Hepatocyte (in vitro differentiated cells): ENCODE measurements at regions not wholly inside any gene's neighbourhood (a gene's known extent, or its start where the extent isn't known, plus 50 kb on each side); places are given as distances from the start of the nearest gene placed in this dataset.

ENCODE experiments used
- DNase-seq: peaks from one replicate; pipeline ENCODE4 v3.0.0-alpha.2; 2016; ENCODE audit warnings: low spot score
- H2AFZ ChIP-seq: fragments of 200-600 bp; sonication (generic); 2 replicates; pipeline ENCODE4 v1.6.0; 2016; ENCODE audit warnings: antibody characterized with exemption, mild to moderate bottlenecking
- H3K27ac ChIP-seq: fragments of 200-600 bp; sonication (generic); 2 replicates; pipeline ENCODE4 v1.5.1; 2016; ENCODE audit warnings: mild to moderate bottlenecking
- H3K27me3 ChIP-seq: fragments of 200-600 bp; sonication (generic); 2 replicates; pipeline ENCODE4 v1.6.1; 2016
- H3K36me3 ChIP-seq: fragments of 200-600 bp; sonication (generic); replicated peaks from 2 replicates; pipeline ENCODE4 v1.5.1; 2016; ENCODE audit warnings: low read depth; ENCODE audit not compliant: insufficient read depth
- H3K4me1 ChIP-seq: fragments of 200-600 bp; sonication (generic); 2 replicates; pipeline ENCODE4 v1.5.1; 2016; ENCODE audit warnings: mild to moderate bottlenecking, moderate library complexity; ENCODE audit not compliant: insufficient read depth
- H3K4me2 ChIP-seq: fragments of 200-600 bp; sonication (generic); 2 replicates; pipeline ENCODE4 v1.6.0; 2016
- H3K4me3 ChIP-seq: fragments of 200-600 bp; sonication (generic); 2 replicates; pipeline ENCODE4 v1.5.1; 2016; ENCODE audit warnings: mild to moderate bottlenecking
- H3K79me2 ChIP-seq: fragments of 200-600 bp; sonication (generic); 2 replicates; pipeline ENCODE4 v1.6.0; 2017; ENCODE audit warnings: mild to moderate bottlenecking
- H3K9me2 ChIP-seq: fragments of 200-600 bp; sonication (generic); replicated peaks from 2 replicates; pipeline ENCODE4 v1.6.0; 2017; ENCODE audit warnings: mild to moderate bottlenecking; ENCODE audit not compliant: insufficient read depth
- H3K9me3 ChIP-seq: fragments of 200-600 bp; sonication (generic); 2 replicates; pipeline ENCODE4 v1.5.1; 2016; ENCODE audit warnings: low read depth, mild to moderate bottlenecking
- H4K20me1 ChIP-seq: fragments of 200-600 bp; sonication (generic); 2 replicates; pipeline ENCODE4 v1.6.0; 2016; ENCODE audit warnings: mild to moderate bottlenecking; ENCODE audit not compliant: insufficient read depth, poor library complexity, severe bottlenecking
- EZH2 ChIP-seq: fragments of 200-600 bp; sonication (generic); IDR thresholded peaks from 2 replicates; pipeline ENCODE4 v1.6.1; 2016; ENCODE audit warnings: antibody characterized with exemption, mild to moderate bottlenecking, borderline replicate concordance
- EZH2phosphoT487 ChIP-seq: fragments of 200-600 bp; sonication (generic); IDR thresholded peaks from one replicate; pipeline ENCODE4 v1.6.1; 2018; ENCODE audit warnings: antibody characterized with exemption, mild to moderate bottlenecking, low read depth, moderate library complexity; ENCODE audit not compliant: unreplicated experiment, severe bottlenecking
- WGBS: methylation state at CpG from one replicate; pipeline ENCODE4 v1.1.6; 2016; ENCODE audit warnings: low lambda C conversion rate; ENCODE audit errors: missing lambda C conversion rate; 5-methylcytosine and 5-hydroxymethylcytosine counted together
- TF ChIP-seq, protein P1 (sequence below): fragments of 200-600 bp; sonication (generic); IDR thresholded peaks from 2 replicates; pipeline ENCODE4 v1.5.1; 2016; ENCODE audit warnings: antibody characterized with exemption, mild to moderate bottlenecking; ENCODE audit not compliant: poor library complexity

DNA sequence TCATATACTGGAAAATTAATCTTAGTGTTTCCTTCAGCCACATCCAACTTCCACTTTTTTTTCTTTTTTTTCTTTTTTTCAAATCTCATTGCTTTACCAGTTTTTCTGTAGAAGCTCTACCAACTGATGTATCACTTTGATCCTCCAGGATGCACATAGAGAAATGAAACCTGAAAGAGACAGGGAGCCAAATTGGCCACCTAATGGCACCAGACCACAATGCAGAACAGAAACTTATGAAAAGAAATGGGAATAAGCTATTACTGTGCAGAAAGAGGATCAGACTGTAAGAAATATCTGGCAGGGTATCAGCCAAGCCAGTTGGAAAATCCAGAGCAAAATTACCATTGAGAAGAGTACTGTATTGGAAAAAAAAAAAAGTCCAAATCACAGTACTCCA, 1514.2 kb downstream of the MRPL39 start:
- Histone ChIP-seq H3K4me3 (no peak overlapping the region), H3K4me2 (no peak overlapping the region), H3K27ac (no peak overlapping the region), H3K79me2 (no peaks in the 10 kb centered on the region), H3K9me2 (no peaks in the 10 kb centered on the region), H2AFZ (no peak overlapping the region), H3K9me3 (no peaks in the 10 kb centered on the region), H3K27me3 (no peaks in the 10 kb centered on the region), H3K36me3 (no peaks in the 10 kb centered on the region), H3K4me1 (no peaks in the 10 kb centered on the region), H4K20me1 (no peaks in the 10 kb centered on the region)
- TF ChIP-seq, protein P1, sequence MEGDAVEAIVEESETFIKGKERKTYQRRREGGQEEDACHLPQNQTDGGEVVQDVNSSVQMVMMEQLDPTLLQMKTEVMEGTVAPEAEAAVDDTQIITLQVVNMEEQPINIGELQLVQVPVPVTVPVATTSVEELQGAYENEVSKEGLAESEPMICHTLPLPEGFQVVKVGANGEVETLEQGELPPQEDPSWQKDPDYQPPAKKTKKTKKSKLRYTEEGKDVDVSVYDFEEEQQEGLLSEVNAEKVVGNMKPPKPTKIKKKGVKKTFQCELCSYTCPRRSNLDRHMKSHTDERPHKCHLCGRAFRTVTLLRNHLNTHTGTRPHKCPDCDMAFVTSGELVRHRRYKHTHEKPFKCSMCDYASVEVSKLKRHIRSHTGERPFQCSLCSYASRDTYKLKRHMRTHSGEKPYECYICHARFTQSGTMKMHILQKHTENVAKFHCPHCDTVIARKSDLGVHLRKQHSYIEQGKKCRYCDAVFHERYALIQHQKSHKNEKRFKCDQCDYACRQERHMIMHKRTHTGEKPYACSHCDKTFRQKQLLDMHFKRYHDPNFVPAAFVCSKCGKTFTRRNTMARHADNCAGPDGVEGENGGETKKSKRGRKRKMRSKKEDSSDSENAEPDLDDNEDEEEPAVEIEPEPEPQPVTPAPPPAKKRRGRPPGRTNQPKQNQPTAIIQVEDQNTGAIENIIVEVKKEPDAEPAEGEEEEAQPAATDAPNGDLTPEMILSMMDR, result no peak
- TF ChIP-seq EZH2, result no peak
- no peak for TF ChIP-seq EZH2phosphoT487
- DNase-seq, result no peak

DNA sequence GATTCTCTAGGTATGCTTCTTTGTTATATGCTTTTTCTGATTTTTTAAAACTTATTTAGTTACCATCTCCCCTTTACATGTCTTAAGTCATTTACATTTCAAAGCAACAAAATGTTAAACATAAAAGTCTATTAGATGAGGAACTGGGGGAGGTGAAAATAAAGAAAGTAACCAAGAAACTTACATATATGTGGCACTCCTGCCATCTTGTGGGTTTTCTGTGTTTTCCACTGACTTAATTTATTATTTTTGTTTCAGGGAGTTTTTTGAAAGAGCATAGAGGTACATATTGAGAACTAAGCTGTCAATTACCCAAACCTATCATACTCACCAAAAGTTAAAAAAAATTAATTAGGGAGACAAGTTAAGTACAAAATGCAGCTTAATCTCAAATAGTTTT, 1531.1 kb downstream of the MRPL39 start:
- H2AFZ ChIP-seq, result no peak overlapping the region
- H3K27me3 ChIP-seq, result no peaks in the 10 kb centered on the region
- no peaks in the 10 kb centered on the region for H4K20me1 ChIP-seq
- no peaks in the 10 kb centered on the region for H3K79me2 ChIP-seq
- no peak for DNase-seq
- H3K9me2 ChIP-seq, result no peaks in the 10 kb centered on the region
- H3K36me3 ChIP-seq, result no peaks in the 10 kb centered on the region
- TF ChIP-seq EZH2 (no peak), EZH2phosphoT487 (no peak)
- TF ChIP-seq, protein P1, result no peak
- no peak overlapping the region for H3K27ac ChIP-seq
- no peak overlapping the region for H3K4me2 ChIP-seq
- no peak overlapping the region for H3K4me3 ChIP-seq
- no peaks in the 10 kb centered on the region for H3K9me3 ChIP-seq
- H3K4me1 ChIP-seq, result no peaks in the 10 kb centered on the region

DNA sequence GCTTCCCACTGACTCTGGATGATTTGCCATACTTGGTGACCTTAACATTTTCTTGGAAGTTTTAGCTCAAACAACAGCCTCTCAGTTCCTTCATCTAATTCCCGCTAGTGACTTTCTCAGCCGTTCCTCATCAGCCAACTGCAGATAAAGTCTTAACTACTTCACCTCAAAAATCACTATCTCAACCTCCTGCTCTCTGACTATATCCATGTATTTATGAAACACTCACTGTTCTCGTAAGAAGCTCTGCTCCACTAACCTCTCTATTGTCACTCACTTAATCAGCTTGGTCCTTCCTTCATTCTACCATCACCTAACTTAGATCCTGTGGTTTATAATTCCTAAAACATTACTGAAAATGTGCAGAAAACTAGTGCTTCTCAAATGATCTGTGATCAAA, 1551.6 kb downstream of the MRPL39 start:
- 71% methylated on average over 3 of the region's 3 CpGs for WGBS
- Histone ChIP-seq H4K20me1 (no peaks in the 10 kb centered on the region), H3K4me3 (no peak overlapping the region), H3K4me2 (no peak overlapping the region), H3K9me3 (no peaks in the 10 kb centered on the region), H3K9me2 (no peaks in the 10 kb centered on the region), H3K79me2 (no peaks in the 10 kb centered on the region), H3K36me3 (no peaks in the 10 kb centered on the region), H3K27ac (no peak overlapping the region), H2AFZ (no peak overlapping the region), H3K4me1 (no peaks in the 10 kb centered on the region), H3K27me3 (no peaks in the 10 kb centered on the region)
- no peak for DNase-seq
- TF ChIP-seq EZH2, result no peak
- TF ChIP-seq EZH2phosphoT487, result no peak
- TF ChIP-seq, protein P1, result no peak

DNA sequence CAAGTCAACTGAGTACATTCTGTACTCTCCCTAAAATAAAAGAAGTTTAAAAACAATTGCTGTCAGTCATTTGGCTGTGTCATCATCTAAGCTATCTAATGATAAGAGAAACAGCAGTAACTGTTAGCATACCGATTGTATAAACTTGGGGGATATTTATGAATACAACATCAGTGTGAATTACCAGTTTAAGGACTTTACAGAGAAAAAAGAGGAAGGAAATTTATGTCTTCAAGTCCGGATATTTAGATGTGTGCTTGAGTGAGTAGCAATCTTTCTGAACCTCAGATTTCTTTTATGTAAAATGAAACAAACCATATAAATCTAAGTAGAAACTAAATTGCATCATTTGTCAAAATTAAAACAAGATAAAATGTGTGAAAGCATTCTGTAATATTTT, 1557.0 kb downstream of the MRPL39 start:
- Histone ChIP-seq H2AFZ (no peak overlapping the region), H3K79me2 (no peaks in the 10 kb centered on the region), H4K20me1 (no peaks in the 10 kb centered on the region), H3K9me3 (no peaks in the 10 kb centered on the region), H3K27ac (no peak overlapping the region), H3K4me1 (no peaks in the 10 kb centered on the region), H3K9me2 (no peaks in the 10 kb centered on the region), H3K4me2 (no peak overlapping the region), H3K36me3 (no peaks in the 10 kb centered on the region), H3K27me3 (no peaks in the 10 kb centered on the region), H3K4me3 (no peak overlapping the region)
- TF ChIP-seq EZH2phosphoT487 (no peak), EZH2 (no peak)
- TF ChIP-seq, protein P1, result no peak
- WGBS, result 61% methylated on average over 2 of the region's 2 CpGs
- DNase-seq, result no peak
